ENCODE measurements at regions not wholly inside any gene's neighbourhood (a gene's known extent, or its start where the extent isn't known, plus 50 kb on each side); places are given as distances from the start of the nearest gene placed in this dataset.

GRCh38 chr7:82600531-82600930, 157.0 kb upstream of the CACNA2D1 start:
- TF ChIP-seq CTCF (IDR thresholded peaks at IDR 0.05) = no peak
- no peak for TF ChIP-seq POLR2A (IDR thresholded peaks at IDR 0.05)
- no peak for TF ChIP-seq EP300 (IDR thresholded peaks at IDR 0.05)

All from upper lobe of left lung (tissue), 4 donors.